B cell (primary cell): ENCODE measurements at regions not wholly inside any gene's neighbourhood (a gene's known extent, or its start where the extent isn't known, plus 50 kb on each side); places are given as distances from the start of the nearest gene placed in this dataset.

Experiments used
- CTCF ChIP-seq: fragments of 200-600 bp; IDR thresholded peaks from one replicate; pipeline ENCODE4 v1.8.0; 2022; ENCODE audit warnings: antibody characterized with exemption, mild to moderate bottlenecking
- EZH2 ChIP-seq: IDR thresholded peaks from 2 replicates; pipeline ENCODE4 v1.6.1; 2012; ENCODE audit warnings: borderline replicate concordance, low read depth, mild to moderate bottlenecking, moderate library complexity, low read length; ENCODE audit not compliant: insufficient read depth, poor library complexity, severe bottlenecking

DNA sequence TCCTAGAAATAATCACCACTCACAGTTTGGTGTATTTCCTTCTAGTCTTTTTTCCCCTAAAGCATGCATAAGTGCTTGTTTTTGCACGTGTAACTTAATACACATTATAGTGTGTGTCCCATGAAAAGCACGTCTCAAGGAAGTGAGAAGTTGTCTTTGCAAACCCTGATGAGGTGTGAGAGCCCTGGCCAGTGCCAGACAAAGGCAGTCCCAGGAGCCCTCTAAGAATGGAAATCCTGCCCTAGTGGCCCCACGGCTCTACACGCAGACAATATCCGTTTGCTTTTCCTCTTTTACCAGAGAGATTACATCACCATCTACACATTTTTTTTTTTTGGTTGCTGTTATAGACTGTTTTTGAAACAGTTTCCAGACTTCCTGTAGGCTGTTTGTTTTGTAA is 85.5 kb upstream of the FZD10 start:
- TF ChIP-seq CTCF (no peak), EZH2 (no peak)
